Activated naive CD4-positive, alpha-beta T cell treated with anti-CD3 and anti-CD28 coated beads for 36 hours (primary cell): ENCODE measurements at regions not wholly inside any gene's neighbourhood (a gene's known extent, or its start where the extent isn't known, plus 50 kb on each side); places are given as distances from the start of the nearest gene placed in this dataset.

ENCODE experiments used
- CTCF ChIA-PET: fragments of 350-600 bp; sonication (Branson Sonifier 250); formaldehyde crosslinking; loops from one replicate; lab custom pipeline; 2021; ENCODE audit warnings: antibody characterized with exemption; lab: Charles Lee
- DNase-seq: peaks from one replicate; pipeline ENCODE4 v3.0.0-alpha.2; 2020
- H3K27ac Mint-ChIP-seq: one replicate; pipeline ENCODE4 v1.8.0; 2021; ENCODE audit warnings: mild to moderate bottlenecking, mixed read lengths
- H3K27me3 Mint-ChIP-seq: one replicate; pipeline ENCODE4 v1.8.0; 2021; ENCODE audit warnings: low read depth, mixed read lengths
- H3K36me3 Mint-ChIP-seq: one replicate; pipeline ENCODE4 v1.8.0; 2021; ENCODE audit warnings: low read depth, mixed read lengths
- H3K4me1 Mint-ChIP-seq: one replicate; pipeline ENCODE4 v1.8.0; 2021; ENCODE audit warnings: low read depth, mixed read lengths
- H3K4me3 Mint-ChIP-seq: one replicate; pipeline ENCODE4 v1.8.0; 2021; ENCODE audit warnings: mild to moderate bottlenecking, moderate library complexity, mixed read lengths
- H3K9me3 Mint-ChIP-seq: one replicate; pipeline ENCODE4 v1.8.0; 2021; ENCODE audit warnings: mixed read lengths
- intact Hi-C: fragments of 100-400 bp; cut with micrococcal nuclease; formaldehyde crosslinking; loops from one replicate; pipeline ENCODE4 v1.15.1; 2023

GRCh38 chr16:26901196-26901861, 165.4 kb upstream of the C16orf82 start:
- CTCF ChIA-PET = no interaction called here
- DNase-seq = no peak
- Mint-ChIP-seq H3K27me3 (peaks cover 15% of the 10 kb centered on the region), H3K9me3 (no peaks in the 10 kb centered on the region), H3K36me3 (no peaks in the 10 kb centered on the region), H3K27ac (no peak overlapping the region), H3K4me3 (no peak overlapping the region), H3K4me1 (no peaks in the 10 kb centered on the region)
- intact Hi-C loops = no loop called here

GRCh38 chr16:26901983-26902382, 164.7 kb upstream of the C16orf82 start:
- peaks cover 16% of the 10 kb centered on the region for H3K27me3 Mint-ChIP-seq
- no peak overlapping the region for H3K27ac Mint-ChIP-seq
- no peak for DNase-seq
- no peaks in the 10 kb centered on the region for H3K9me3 Mint-ChIP-seq
- CTCF ChIA-PET = no interaction called here
- H3K4me3 Mint-ChIP-seq = no peak overlapping the region
- H3K36me3 Mint-ChIP-seq = no peaks in the 10 kb centered on the region
- H3K4me1 Mint-ChIP-seq = no peaks in the 10 kb centered on the region
- intact Hi-C loops = no loop called here

GRCh38 chr16:26905336-26905735, 161.4 kb upstream of the C16orf82 start:
- no peaks in the 10 kb centered on the region for H3K4me1 Mint-ChIP-seq
- H3K27ac Mint-ChIP-seq = no peak overlapping the region
- CTCF ChIA-PET = interaction anchor here (0.6 kb wide), 1 partner anchor 41 kb away, joined by 4 read pairs; no protein-coding TSS in a partner anchor
- no peaks in the 10 kb centered on the region for H3K36me3 Mint-ChIP-seq
- H3K9me3 Mint-ChIP-seq = no peaks in the 10 kb centered on the region
- no peak for DNase-seq
- H3K27me3 Mint-ChIP-seq = peaks cover 19% of the 10 kb centered on the region
- H3K4me3 Mint-ChIP-seq = no peak overlapping the region
- intact Hi-C loops = no loop called here

- H3K36me3 Mint-ChIP-seq = no peaks in the 10 kb centered on the region
- CTCF ChIA-PET = no interaction called here
- H3K9me3 Mint-ChIP-seq = no peaks in the 10 kb centered on the region
- intact Hi-C loops = no loop called here
- peaks cover 8% of the 10 kb centered on the region for H3K27me3 Mint-ChIP-seq
- no peaks in the 10 kb centered on the region for H3K4me1 Mint-ChIP-seq
- no peak overlapping the region for H3K27ac Mint-ChIP-seq
- H3K4me3 Mint-ChIP-seq = no peak overlapping the region
- no peak for DNase-seq
These were observed 157.1 kb upstream of the C16orf82 start for GRCh38 chr16:26909623-26910022.

GRCh38 chr16:26911436-26911835, 155.3 kb upstream of the C16orf82 start:
- intact Hi-C loops = no loop called here
- CTCF ChIA-PET = no interaction called here
- Mint-ChIP-seq H3K4me3 (no peak overlapping the region), H3K9me3 (no peaks in the 10 kb centered on the region), H3K27ac (no peak overlapping the region), H3K27me3 (peaks cover 4% of the 10 kb centered on the region), H3K4me1 (no peaks in the 10 kb centered on the region), H3K36me3 (no peaks in the 10 kb centered on the region)
- DNase-seq = no peak

DNA sequence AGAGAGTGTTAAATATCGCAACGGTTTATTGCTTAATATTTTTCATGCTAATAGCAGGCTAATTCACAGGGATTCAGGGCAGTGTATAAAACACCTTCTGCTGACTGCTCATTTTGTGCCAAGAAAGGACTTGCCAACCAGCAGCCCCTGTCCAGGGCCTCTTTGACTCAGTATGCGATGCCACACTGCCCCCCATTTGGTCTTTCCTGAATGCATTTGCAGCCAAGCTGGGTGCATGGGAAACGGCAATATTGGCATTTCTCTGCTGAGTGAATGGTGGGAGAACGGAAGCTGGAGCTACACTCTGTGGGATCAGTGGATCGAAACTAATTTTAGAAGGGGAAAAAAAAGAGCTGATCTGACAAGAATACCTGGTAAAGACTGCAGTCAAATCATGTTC, 152.9 kb upstream of the C16orf82 start:
- no peak for DNase-seq
- Mint-ChIP-seq H3K4me3 (no peak overlapping the region), H3K36me3 (no peaks in the 10 kb centered on the region), H3K27ac (no peak overlapping the region), H3K27me3 (peaks cover 1% of the 10 kb centered on the region), H3K9me3 (no peaks in the 10 kb centered on the region), H3K4me1 (no peaks in the 10 kb centered on the region)
- CTCF ChIA-PET = interaction anchor here (0.6 kb wide), 1 partner anchor 828 kb away, joined by 3 read pairs; no protein-coding TSS in a partner anchor
- intact Hi-C loops = no loop called here

- intact Hi-C loops = no loop called here
- Mint-ChIP-seq H3K4me1 (no peaks in the 10 kb centered on the region), H3K4me3 (no peak overlapping the region), H3K9me3 (no peaks in the 10 kb centered on the region), H3K36me3 (no peaks in the 10 kb centered on the region), H3K27me3 (peaks cover 3% of the 10 kb centered on the region), H3K27ac (no peak overlapping the region)
- no peak for DNase-seq
- CTCF ChIA-PET = no interaction called here
These were observed 135.7 kb upstream of the C16orf82 start for GRCh38 chr16:26930786-26931581.

DNA sequence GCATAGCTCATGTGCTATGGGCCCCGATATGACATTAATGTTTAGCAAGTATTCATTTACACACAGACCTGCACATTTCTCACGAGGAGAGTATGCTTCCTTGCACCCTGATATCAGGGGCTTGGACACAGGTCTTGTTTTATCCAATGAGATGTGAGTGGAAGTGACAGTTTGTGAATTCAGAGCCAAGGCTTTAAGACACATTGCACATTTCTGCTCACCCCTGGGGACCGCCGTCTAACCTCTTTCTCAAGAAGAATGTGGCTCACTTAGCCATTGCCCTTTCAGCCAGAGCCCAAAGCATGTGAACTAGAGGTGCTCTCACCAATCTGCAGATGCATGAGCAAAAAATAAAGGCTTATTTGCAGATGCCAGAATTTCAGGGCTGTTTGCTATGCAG, 116.1 kb upstream of the C16orf82 start:
- DNase-seq = no peak
- H3K27me3 Mint-ChIP-seq = peaks cover 4% of the 10 kb centered on the region
- no peaks in the 10 kb centered on the region for H3K4me1 Mint-ChIP-seq
- no peaks in the 10 kb centered on the region for H3K36me3 Mint-ChIP-seq
- no peaks in the 10 kb centered on the region for H3K9me3 Mint-ChIP-seq
- no peak overlapping the region for H3K27ac Mint-ChIP-seq
- H3K4me3 Mint-ChIP-seq = no peak overlapping the region
- intact Hi-C loops = no loop called here
- CTCF ChIA-PET = no interaction called here

- intact Hi-C loops = no loop called here
- CTCF ChIA-PET = no interaction called here
- no peak overlapping the region for H3K27ac Mint-ChIP-seq
These were observed 114.8 kb upstream of the C16orf82 start for GRCh38 chr16:26951950-26952349.

DNA sequence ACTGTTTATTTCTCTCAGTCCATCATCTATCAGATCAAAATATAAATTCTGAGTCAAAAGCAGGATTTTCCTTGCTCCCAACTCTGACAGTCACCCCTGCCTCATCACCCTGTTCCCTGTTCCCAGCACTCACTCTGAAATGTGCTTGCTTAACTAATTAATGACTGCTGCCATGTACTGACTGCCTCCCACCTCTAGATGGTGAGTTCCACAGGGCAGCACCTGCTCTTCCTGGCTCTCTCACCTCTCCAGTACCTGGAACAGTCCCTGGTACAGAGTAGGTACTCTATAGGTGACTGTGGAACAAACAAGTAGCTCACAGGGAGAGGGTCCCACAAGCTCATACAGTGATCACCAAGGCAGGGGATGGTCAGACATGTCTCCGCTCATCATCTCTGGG, 114.3 kb upstream of the C16orf82 start:
- Mint-ChIP-seq H3K4me3 (no peak overlapping the region), H3K36me3 (no peaks in the 10 kb centered on the region), H3K9me3 (no peaks in the 10 kb centered on the region), H3K27ac (no peak overlapping the region), H3K4me1 (no peaks in the 10 kb centered on the region), H3K27me3 (peaks cover 4% of the 10 kb centered on the region)
- CTCF ChIA-PET = no interaction called here
- no peak for DNase-seq
- intact Hi-C loops = no loop called here

More at GRCh38 chr16:26951950-26952349, 114.8 kb upstream of the C16orf82 start:
- H3K4me1 Mint-ChIP-seq = no peaks in the 10 kb centered on the region
- H3K9me3 Mint-ChIP-seq = no peaks in the 10 kb centered on the region
- no peak for DNase-seq
- H3K36me3 Mint-ChIP-seq = no peaks in the 10 kb centered on the region
- H3K4me3 Mint-ChIP-seq = no peak overlapping the region
- peaks cover 4% of the 10 kb centered on the region for H3K27me3 Mint-ChIP-seq

- H3K27ac Mint-ChIP-seq = no peak overlapping the region
- no peaks in the 10 kb centered on the region for H3K9me3 Mint-ChIP-seq
- H3K36me3 Mint-ChIP-seq = no peaks in the 10 kb centered on the region
- peaks cover 1% of the 10 kb centered on the region for H3K27me3 Mint-ChIP-seq
- peaks cover 3% of the 10 kb centered on the region for H3K4me1 Mint-ChIP-seq
- no peak overlapping the region for H3K4me3 Mint-ChIP-seq
- intact Hi-C loops = no loop called here
- CTCF ChIA-PET = no interaction called here
- DNase-seq = no peak
These were observed 109.4 kb upstream of the C16orf82 start for GRCh38 chr16:26957283-26957859.

DNA sequence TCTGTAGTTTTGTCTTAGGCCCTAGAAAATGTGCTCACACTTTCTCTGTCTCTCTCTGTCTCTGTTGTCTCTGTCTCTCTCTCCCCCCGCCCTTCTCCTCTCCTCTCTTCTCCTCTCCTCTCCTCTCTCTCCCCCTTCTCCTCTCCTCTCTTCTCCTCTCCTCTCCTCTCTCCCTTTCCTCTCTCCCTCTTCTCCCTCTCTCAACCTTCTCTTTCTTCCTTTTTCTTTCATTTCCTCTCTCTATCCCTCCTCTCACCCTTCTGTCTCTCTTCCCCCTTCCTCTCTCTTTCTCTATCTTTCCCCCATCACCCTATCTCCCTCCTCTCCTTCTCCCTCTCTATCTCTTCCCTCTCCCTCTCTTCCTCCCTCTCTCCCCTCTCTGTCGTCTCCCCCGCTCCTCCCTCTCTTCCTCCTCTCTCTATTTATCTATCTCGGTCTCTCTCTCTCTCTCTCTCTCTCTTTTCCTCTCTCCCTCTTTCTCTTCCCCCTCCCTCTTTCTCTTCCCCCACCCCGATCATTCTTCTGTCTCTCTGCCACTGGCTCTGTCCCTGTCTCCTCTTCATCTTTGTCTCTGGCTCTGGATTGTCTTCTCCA, 107.2 kb upstream of the C16orf82 start:
- no peaks in the 10 kb centered on the region for H3K36me3 Mint-ChIP-seq
- CTCF ChIA-PET = interaction anchor here (0.6 to 1.5 kb wide), 2 partner anchors 152 to 1279 kb away, joined by 3 read pairs; no protein-coding TSS in a partner anchor
- H3K4me3 Mint-ChIP-seq = no peak overlapping the region
- DNase-seq = no peak
- no peaks in the 10 kb centered on the region for H3K27me3 Mint-ChIP-seq
- no peak overlapping the region for H3K27ac Mint-ChIP-seq
- intact Hi-C loops = no loop called here
- no peaks in the 10 kb centered on the region for H3K9me3 Mint-ChIP-seq
- H3K4me1 Mint-ChIP-seq = peaks cover 3% of the 10 kb centered on the region
